ENCODE measurements at regions not wholly inside any gene's neighbourhood (a gene's known extent, or its start where the extent isn't known, plus 50 kb on each side); places are given as distances from the start of the nearest gene placed in this dataset.

DNA sequence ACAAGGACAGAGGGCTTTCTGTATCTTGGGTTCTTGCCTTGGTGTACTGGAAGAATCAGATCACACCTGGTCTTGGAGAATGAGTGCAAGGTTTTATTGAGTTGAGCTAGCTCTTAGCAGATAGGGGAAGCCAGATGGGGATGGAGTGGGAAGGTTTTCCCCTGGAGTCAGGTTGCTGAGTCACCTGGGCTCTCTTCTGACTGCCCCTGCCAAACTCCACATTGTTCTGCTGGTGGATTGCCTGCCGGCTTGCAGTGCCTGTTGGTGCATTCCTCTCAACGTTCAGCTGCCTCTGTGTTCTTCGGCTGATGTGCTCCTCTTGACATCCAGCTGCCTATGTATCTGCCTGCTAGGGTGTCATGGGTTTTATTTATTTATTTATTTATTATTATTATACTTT lies 1431.1 kb downstream of the CDH8 start:
- no peak overlapping the region for H3K4me3 ChIP-seq (ENCODE audit: insufficient read depth, low read length)
- H3K36me3 ChIP-seq (ENCODE audit: insufficient read depth, low read length): no peaks in the 10 kb centered on the region
- H3K4me2 ChIP-seq (ENCODE audit: insufficient read depth, low read length): no peak overlapping the region
- no peak overlapping the region for H3K27ac ChIP-seq (ENCODE audit: low read depth, low read length)
- no peaks in the 10 kb centered on the region for H3K27me3 ChIP-seq (ENCODE audit: insufficient read depth, low read length)
- H3K9me3 ChIP-seq (ENCODE audit: low read depth, low read length): no peaks in the 10 kb centered on the region
- H2AFZ ChIP-seq (ENCODE audit: low read length): no peak overlapping the region
- no peaks in the 10 kb centered on the region for H4K20me1 ChIP-seq (ENCODE audit: insufficient read depth, low read length)
- no peaks in the 10 kb centered on the region for H3K4me1 ChIP-seq (ENCODE audit: insufficient read depth, low read length)
- H3K79me2 ChIP-seq (ENCODE audit: insufficient read depth, low read length): no peaks in the 10 kb centered on the region
- TF ChIP-seq, protein P1, sequence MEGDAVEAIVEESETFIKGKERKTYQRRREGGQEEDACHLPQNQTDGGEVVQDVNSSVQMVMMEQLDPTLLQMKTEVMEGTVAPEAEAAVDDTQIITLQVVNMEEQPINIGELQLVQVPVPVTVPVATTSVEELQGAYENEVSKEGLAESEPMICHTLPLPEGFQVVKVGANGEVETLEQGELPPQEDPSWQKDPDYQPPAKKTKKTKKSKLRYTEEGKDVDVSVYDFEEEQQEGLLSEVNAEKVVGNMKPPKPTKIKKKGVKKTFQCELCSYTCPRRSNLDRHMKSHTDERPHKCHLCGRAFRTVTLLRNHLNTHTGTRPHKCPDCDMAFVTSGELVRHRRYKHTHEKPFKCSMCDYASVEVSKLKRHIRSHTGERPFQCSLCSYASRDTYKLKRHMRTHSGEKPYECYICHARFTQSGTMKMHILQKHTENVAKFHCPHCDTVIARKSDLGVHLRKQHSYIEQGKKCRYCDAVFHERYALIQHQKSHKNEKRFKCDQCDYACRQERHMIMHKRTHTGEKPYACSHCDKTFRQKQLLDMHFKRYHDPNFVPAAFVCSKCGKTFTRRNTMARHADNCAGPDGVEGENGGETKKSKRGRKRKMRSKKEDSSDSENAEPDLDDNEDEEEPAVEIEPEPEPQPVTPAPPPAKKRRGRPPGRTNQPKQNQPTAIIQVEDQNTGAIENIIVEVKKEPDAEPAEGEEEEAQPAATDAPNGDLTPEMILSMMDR (IDR thresholded peaks at IDR 0.05; ENCODE audit: extremely low read depth, low read depth, low read length): no peak
- DNase-seq (ENCODE audit: insufficient read length, low spot score, missing footprints): no peak

DNA sequence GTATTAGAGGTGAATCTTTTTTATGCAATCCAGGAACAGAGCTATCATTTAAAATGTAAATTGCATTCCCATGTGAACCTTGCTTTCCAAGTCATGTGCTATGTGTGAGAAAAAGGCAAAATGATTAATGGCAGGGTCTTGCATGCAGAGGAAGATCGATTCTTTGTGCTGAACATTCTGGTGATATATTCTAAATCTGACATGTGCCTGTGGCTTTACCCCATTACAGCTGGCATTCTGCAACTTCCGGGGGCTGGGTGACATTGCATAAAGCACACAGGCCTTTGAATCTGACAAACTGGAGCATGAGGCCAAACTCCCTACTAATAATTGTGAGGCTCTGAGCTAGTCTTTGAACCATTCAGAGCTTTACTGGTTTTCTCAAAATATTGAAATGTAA lies 1449.7 kb downstream of the CDH8 start:
- H3K4me1 ChIP-seq (ENCODE audit: insufficient read depth, low read length): no peaks in the 10 kb centered on the region
- H3K79me2 ChIP-seq (ENCODE audit: insufficient read depth, low read length): no peaks in the 10 kb centered on the region
- H2AFZ ChIP-seq (ENCODE audit: low read length): no peak overlapping the region
- DNase-seq (ENCODE audit: insufficient read length, low spot score, missing footprints): no peak
- H3K27me3 ChIP-seq (ENCODE audit: insufficient read depth, low read length): no peaks in the 10 kb centered on the region
- no peak overlapping the region for H3K27ac ChIP-seq (ENCODE audit: low read depth, low read length)
- TF ChIP-seq, protein P1 (IDR thresholded peaks at IDR 0.05; ENCODE audit: extremely low read depth, low read depth, low read length): no peak
- H3K9me3 ChIP-seq (ENCODE audit: low read depth, low read length): peaks cover 3% of the 10 kb centered on the region
- H3K4me3 ChIP-seq (ENCODE audit: insufficient read depth, low read length): no peak overlapping the region
- no peaks in the 10 kb centered on the region for H4K20me1 ChIP-seq (ENCODE audit: insufficient read depth, low read length)
- no peaks in the 10 kb centered on the region for H3K36me3 ChIP-seq (ENCODE audit: insufficient read depth, low read length)
- no peak overlapping the region for H3K4me2 ChIP-seq (ENCODE audit: insufficient read depth, low read length)

DNA sequence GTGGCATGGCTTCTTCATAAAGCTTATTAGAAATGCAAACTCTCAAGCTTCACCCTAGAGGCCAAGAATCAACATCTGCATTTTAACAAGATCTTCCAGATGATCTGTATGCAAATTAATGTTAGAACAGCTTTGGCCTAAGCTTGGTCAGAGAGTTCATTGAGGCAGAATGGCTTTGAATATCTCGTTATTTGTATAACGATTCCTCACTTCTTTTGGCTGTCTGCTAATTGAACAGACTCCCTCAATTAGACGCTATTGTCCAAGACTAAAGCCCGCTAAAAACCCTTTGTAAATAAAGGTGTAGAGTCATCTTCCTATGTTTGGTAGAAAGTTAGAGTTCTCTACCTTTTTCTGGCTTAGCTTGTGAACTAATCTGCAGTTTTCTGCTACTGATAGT lies 1453.7 kb downstream of the CDH8 start:
- H3K79me2 ChIP-seq (ENCODE audit: insufficient read depth, low read length): no peaks in the 10 kb centered on the region
- no peaks in the 10 kb centered on the region for H3K4me1 ChIP-seq (ENCODE audit: insufficient read depth, low read length)
- TF ChIP-seq, protein P1 (IDR thresholded peaks at IDR 0.05; ENCODE audit: extremely low read depth, low read depth, low read length): no peak
- H3K36me3 ChIP-seq (ENCODE audit: insufficient read depth, low read length): no peaks in the 10 kb centered on the region
- H2AFZ ChIP-seq (ENCODE audit: low read length): no peak overlapping the region
- H4K20me1 ChIP-seq (ENCODE audit: insufficient read depth, low read length): no peaks in the 10 kb centered on the region
- no peak overlapping the region for H3K4me2 ChIP-seq (ENCODE audit: insufficient read depth, low read length)
- DNase-seq (ENCODE audit: insufficient read length, low spot score, missing footprints): no peak
- no peaks in the 10 kb centered on the region for H3K27me3 ChIP-seq (ENCODE audit: insufficient read depth, low read length)
- no peak overlapping the region for H3K4me3 ChIP-seq (ENCODE audit: insufficient read depth, low read length)
- H3K9me3 ChIP-seq (ENCODE audit: low read depth, low read length): peaks cover 3% of the 10 kb centered on the region
- no peak overlapping the region for H3K27ac ChIP-seq (ENCODE audit: low read depth, low read length)

DNA sequence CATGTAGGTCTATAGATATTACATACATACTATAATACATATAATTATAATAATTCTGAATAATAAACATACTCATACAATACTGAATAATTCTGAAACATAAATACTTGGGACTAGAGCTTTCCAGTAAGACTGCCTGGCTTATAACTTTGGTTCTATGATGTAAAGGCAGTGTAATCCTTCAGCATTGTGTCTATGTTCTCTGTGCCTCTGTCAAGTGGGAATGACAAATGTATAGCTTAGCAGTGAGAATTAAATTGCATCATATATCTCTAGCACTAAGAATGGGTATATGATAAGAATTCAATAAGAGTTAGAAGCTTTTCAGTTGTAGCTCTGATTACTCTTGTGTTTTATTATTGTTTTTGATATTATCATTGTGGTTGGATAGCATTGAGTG lies 1469.3 kb downstream of the CDH8 start:
- H3K4me2 ChIP-seq (ENCODE audit: insufficient read depth, low read length): no peak overlapping the region
- no peak overlapping the region for H3K27ac ChIP-seq (ENCODE audit: low read depth, low read length)
- H3K36me3 ChIP-seq (ENCODE audit: insufficient read depth, low read length): no peaks in the 10 kb centered on the region
- no peaks in the 10 kb centered on the region for H3K4me1 ChIP-seq (ENCODE audit: insufficient read depth, low read length)
- peaks cover 4% of the 10 kb centered on the region for H3K9me3 ChIP-seq (ENCODE audit: low read depth, low read length)
- H4K20me1 ChIP-seq (ENCODE audit: insufficient read depth, low read length): no peaks in the 10 kb centered on the region
- DNase-seq (ENCODE audit: insufficient read length, low spot score, missing footprints): no peak
- no peak overlapping the region for H3K4me3 ChIP-seq (ENCODE audit: insufficient read depth, low read length)
- no peaks in the 10 kb centered on the region for H3K79me2 ChIP-seq (ENCODE audit: insufficient read depth, low read length)
- H2AFZ ChIP-seq (ENCODE audit: low read length): no peak overlapping the region
- H3K27me3 ChIP-seq (ENCODE audit: insufficient read depth, low read length): no peaks in the 10 kb centered on the region
- TF ChIP-seq, protein P1 (IDR thresholded peaks at IDR 0.05; ENCODE audit: extremely low read depth, low read depth, low read length): no peak
